ENCODE measurements at regions not wholly inside any gene's neighbourhood (a gene's known extent, or its start where the extent isn't known, plus 50 kb on each side); places are given as distances from the start of the nearest gene placed in this dataset.
"Not testable (repeated sequence)": the region's sequence is repeated elsewhere in the genome, so short reads cannot be mapped to it uniquely, and the experiment has no call there.

DNA sequence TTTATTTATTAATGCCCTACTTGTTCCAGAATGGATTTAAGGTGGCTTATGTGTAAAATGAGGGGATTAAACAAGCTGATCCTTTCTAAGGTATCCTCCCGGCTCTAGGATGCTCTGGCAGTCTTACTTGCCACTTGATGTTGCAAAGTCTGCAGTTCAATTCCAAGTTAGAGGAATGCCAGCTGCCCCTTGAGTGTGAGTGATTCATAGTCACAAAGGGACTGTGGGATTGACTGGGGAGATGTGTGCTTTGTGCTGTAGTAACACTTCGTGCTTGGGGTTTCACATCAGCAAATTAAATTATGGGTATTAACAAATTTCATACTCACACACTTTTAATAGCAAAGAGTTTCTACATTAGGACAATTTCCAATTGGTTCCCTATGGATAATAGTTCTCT is 550.8 kb upstream of the CADM1 start:
- 33% methylated on average over 1 of the region's 2 CpGs for WGBS (ENCODE audit: insufficient coverage)
- Histone ChIP-seq H3K4me3 (ENCODE audit: low read length) (no peak overlapping the region), H3K9me3 (replicated peaks; ENCODE audit: control insufficient read depth, low read depth, low read length) (no peaks in the 10 kb centered on the region), H3K36me3 (ENCODE audit: control insufficient read depth, insufficient read depth, low read length) (no peaks in the 10 kb centered on the region), H3K27ac (ENCODE audit: low read length) (no peak overlapping the region), H3K27me3 (ENCODE audit: control insufficient read depth, insufficient read depth, low read length) (peaks cover 9% of the 10 kb centered on the region), H3K4me1 (ENCODE audit: control insufficient read depth, insufficient read depth, low read length) (no peaks in the 10 kb centered on the region)
- no peak for DNase-seq

- 67% methylated on average over 3 of the region's 6 CpGs for WGBS (ENCODE audit: insufficient coverage)
- H3K4me3 ChIP-seq (ENCODE audit: low read length) = no peak overlapping the region
- H3K4me1 ChIP-seq (ENCODE audit: control insufficient read depth, insufficient read depth, low read length) = no peaks in the 10 kb centered on the region
- H3K36me3 ChIP-seq (ENCODE audit: control insufficient read depth, insufficient read depth, low read length) = no peaks in the 10 kb centered on the region
- no peak overlapping the region for H3K27ac ChIP-seq (ENCODE audit: low read length)
- H3K27me3 ChIP-seq (ENCODE audit: control insufficient read depth, insufficient read depth, low read length) = peaks cover 9% of the 10 kb centered on the region
- no peak for DNase-seq
- no peaks in the 10 kb centered on the region for H3K9me3 ChIP-seq (replicated peaks; ENCODE audit: control insufficient read depth, low read depth, low read length)
Observed at GRCh38 chr11:116053548-116053919, 549.3 kb upstream of the CADM1 start.

DNA sequence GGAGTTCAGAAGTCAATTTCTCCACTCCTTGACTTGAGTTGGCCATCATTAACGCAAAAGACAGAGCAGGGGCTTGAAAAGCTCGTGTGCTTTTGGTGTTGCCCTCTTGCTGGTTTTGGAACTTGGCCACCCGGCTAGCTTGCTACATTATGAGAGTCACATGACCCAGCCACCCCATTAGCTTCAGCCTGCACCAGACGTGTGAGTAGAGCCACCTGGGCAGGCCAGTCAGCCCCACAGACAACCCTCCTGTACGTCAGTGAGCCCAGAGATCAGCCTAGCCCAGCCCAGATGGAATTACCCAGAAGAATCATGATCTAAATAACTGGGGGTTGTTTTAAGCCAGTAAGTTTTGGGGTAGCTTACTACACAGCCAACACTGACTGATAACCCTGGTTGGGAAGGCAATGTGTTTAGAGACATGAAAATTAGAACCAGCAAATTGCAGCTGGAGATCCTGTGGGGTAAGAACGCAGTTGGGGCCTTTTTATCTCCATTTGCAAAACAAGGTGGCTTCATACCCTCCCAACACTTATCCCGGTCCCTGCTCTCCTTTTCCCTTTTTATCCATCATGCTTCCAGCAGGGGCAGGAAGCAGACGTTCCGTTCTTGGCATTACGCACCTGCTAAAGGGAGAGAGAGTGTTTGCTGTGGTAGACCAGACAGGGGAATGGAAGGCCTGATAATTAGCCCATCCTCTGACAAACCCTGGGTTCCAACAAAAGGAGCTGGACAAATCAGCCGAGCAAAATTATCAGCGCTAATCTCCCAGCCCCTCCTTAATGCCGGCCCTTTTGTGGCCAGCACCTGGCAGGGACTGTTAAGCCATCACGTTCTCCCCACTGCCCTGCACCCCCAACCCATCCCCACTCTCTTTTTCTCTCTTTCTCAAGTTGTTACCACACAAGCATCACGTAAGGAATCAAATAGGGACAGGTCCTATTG is 548.7 kb upstream of the CADM1 start:
- Histone ChIP-seq H3K9me3 (replicated peaks; ENCODE audit: control insufficient read depth, low read depth, low read length) (no peaks in the 10 kb centered on the region), H3K36me3 (ENCODE audit: control insufficient read depth, insufficient read depth, low read length) (no peaks in the 10 kb centered on the region), H3K4me3 (ENCODE audit: low read length) (no peak overlapping the region), H3K27ac (ENCODE audit: low read length) (no peak overlapping the region), H3K27me3 (ENCODE audit: control insufficient read depth, insufficient read depth, low read length) (peaks cover 9% of the 10 kb centered on the region), H3K4me1 (ENCODE audit: control insufficient read depth, insufficient read depth, low read length) (no peaks in the 10 kb centered on the region)
- 56% methylated on average over 7 of the region's 15 CpGs for WGBS (ENCODE audit: insufficient coverage)
- DNase-seq = no peak

DNA sequence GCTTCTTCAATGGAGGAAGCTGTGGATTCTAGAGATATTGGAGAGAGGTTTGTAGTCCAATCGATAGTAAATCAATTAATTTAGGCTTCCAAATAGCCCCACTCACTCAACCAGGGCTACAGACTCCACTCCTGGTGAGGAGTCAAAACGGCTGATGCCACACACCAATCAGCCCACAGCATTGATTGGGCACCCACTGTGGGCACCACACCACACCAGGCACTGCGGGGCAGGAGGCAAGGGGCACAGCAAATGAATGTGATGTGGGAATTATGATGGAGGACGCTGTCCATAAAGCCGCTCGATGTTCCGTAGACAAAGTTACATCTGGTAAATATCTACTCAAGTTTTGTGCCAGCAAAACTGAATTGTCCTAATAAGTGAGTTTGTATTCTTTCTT is 547.3 kb upstream of the CADM1 start:
- Histone ChIP-seq H3K4me3 (ENCODE audit: low read length) (no peak overlapping the region), H3K36me3 (ENCODE audit: control insufficient read depth, insufficient read depth, low read length) (no peaks in the 10 kb centered on the region), H3K4me1 (ENCODE audit: control insufficient read depth, insufficient read depth, low read length) (no peaks in the 10 kb centered on the region), H3K27ac (ENCODE audit: low read length) (no peak overlapping the region), H3K27me3 (ENCODE audit: control insufficient read depth, insufficient read depth, low read length) (peaks cover 9% of the 10 kb centered on the region), H3K9me3 (replicated peaks; ENCODE audit: control insufficient read depth, low read depth, low read length) (no peaks in the 10 kb centered on the region)
- no CpG with 5 or more reads among the region's 7 CpGs for WGBS (ENCODE audit: insufficient coverage)
- DNase-seq = no peak

- peaks cover 8% of the 10 kb centered on the region for H3K27me3 ChIP-seq (ENCODE audit: control insufficient read depth, insufficient read depth, low read length)
Observed at GRCh38 chr11:116049383-116049782, 545.2 kb upstream of the CADM1 start.

DNA sequence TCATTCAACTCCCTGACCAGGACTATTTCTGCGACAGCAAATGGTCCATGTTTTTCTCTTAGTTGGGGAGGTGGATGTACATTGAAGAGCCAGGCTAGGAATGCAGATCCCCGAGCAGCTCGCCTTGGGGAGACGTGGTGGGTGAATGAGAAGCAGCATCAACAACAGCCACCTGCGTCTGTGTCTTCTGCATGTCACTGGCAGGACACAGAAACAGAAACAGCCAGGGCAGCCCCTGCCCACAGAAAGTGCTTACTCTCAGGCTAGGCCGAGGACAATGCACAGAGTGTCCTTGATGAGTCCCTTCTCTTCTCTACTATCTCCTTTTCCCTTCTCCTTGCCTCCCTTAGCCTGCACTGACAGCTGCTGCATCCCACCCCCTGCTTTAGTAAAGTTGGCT is 541.9 kb upstream of the CADM1 start:
- peaks cover 3% of the 10 kb centered on the region for H3K27me3 ChIP-seq (ENCODE audit: control insufficient read depth, insufficient read depth, low read length)
- no peak overlapping the region for H3K4me3 ChIP-seq (ENCODE audit: low read length)
- no peaks in the 10 kb centered on the region for H3K4me1 ChIP-seq (ENCODE audit: control insufficient read depth, insufficient read depth, low read length)
- no peaks in the 10 kb centered on the region for H3K9me3 ChIP-seq (replicated peaks; ENCODE audit: control insufficient read depth, low read depth, low read length)
- WGBS (ENCODE audit: insufficient coverage) = 91% methylated on average over 5 of the region's 6 CpGs
- no peak overlapping the region for H3K27ac ChIP-seq (ENCODE audit: low read length)
- no peaks in the 10 kb centered on the region for H3K36me3 ChIP-seq (ENCODE audit: control insufficient read depth, insufficient read depth, low read length)
- DNase-seq = no peak

More at GRCh38 chr11:116049383-116049782, 545.2 kb upstream of the CADM1 start:
- no peaks in the 10 kb centered on the region for H3K9me3 ChIP-seq (replicated peaks; ENCODE audit: control insufficient read depth, low read depth, low read length)
- no peaks in the 10 kb centered on the region for H3K4me1 ChIP-seq (ENCODE audit: control insufficient read depth, insufficient read depth, low read length)
- no peak overlapping the region for H3K27ac ChIP-seq (ENCODE audit: low read length)
- no peak for DNase-seq
- no CpG with 5 or more reads among the region's 1 CpG for WGBS (ENCODE audit: insufficient coverage)
- H3K4me3 ChIP-seq (ENCODE audit: low read length) = no peak overlapping the region
- no peaks in the 10 kb centered on the region for H3K36me3 ChIP-seq (ENCODE audit: control insufficient read depth, insufficient read depth, low read length)

DNA sequence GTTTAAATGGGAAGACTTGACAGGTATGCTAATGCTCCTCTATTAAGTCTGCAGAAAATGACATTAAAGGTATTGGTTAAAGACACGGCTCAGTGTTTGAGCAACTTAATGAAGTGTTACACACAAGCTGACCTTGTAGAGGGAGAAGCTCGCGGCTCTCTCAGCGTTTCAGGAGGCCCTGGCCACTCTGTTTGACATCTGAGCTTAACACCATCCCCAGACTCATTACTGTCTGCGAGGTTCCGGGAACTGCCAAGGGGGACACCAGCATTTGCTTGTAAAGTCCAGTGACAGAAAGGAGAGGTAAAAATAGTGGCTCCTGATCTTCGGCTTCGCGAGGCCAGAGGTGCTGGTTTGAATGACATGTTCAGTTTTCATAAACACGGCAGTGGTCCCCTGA is 540.7 kb upstream of the CADM1 start:
- Histone ChIP-seq H3K27me3 (ENCODE audit: control insufficient read depth, insufficient read depth, low read length) (peaks cover 5% of the 10 kb centered on the region), H3K27ac (ENCODE audit: low read length) (no peak overlapping the region), H3K4me3 (ENCODE audit: low read length) (no peak overlapping the region), H3K4me1 (ENCODE audit: control insufficient read depth, insufficient read depth, low read length) (no peaks in the 10 kb centered on the region), H3K9me3 (replicated peaks; ENCODE audit: control insufficient read depth, low read depth, low read length) (no peaks in the 10 kb centered on the region), H3K36me3 (ENCODE audit: control insufficient read depth, insufficient read depth, low read length) (no peaks in the 10 kb centered on the region)
- WGBS (ENCODE audit: insufficient coverage) = 25% methylated on average over 5 of the region's 10 CpGs
- no peak for DNase-seq

DNA sequence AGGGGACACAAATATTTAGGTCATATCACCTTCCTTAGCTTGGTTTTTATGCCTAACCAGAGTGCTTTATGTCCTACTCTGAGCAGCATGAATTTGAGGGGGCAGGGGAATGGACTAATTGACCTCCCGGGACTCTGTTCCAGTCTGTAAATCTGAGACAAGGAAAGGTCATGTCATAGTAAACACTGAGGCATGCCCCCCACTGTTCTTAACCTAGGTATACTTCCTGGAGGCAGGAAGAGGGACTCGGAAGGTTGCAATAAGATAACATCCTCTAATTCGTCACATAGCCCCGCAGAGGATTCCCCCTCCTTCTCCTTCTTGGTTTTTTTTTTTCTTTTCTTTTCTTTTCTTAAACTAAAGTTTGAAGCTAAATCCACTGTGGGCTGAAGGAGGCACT is 540.3 kb upstream of the CADM1 start:
- H3K9me3 ChIP-seq (replicated peaks; ENCODE audit: control insufficient read depth, low read depth, low read length) = no peaks in the 10 kb centered on the region
- H3K4me1 ChIP-seq (ENCODE audit: control insufficient read depth, insufficient read depth, low read length) = no peaks in the 10 kb centered on the region
- H3K27ac ChIP-seq (ENCODE audit: low read length) = no peak overlapping the region
- peaks cover 5% of the 10 kb centered on the region for H3K27me3 ChIP-seq (ENCODE audit: control insufficient read depth, insufficient read depth, low read length)
- no CpG with 5 or more reads among the region's 4 CpGs for WGBS (ENCODE audit: insufficient coverage)
- no peak for DNase-seq
- no peak overlapping the region for H3K4me3 ChIP-seq (ENCODE audit: low read length)
- H3K36me3 ChIP-seq (ENCODE audit: control insufficient read depth, insufficient read depth, low read length) = no peaks in the 10 kb centered on the region

- no peak overlapping the region for H3K27ac ChIP-seq (ENCODE audit: low read length)
- H3K27me3 ChIP-seq (ENCODE audit: control insufficient read depth, insufficient read depth, low read length) = peaks cover 5% of the 10 kb centered on the region
- 71% methylated on average over 2 of the region's 2 CpGs for WGBS (ENCODE audit: insufficient coverage)
- no peak overlapping the region for H3K4me3 ChIP-seq (ENCODE audit: low read length)
- H3K4me1 ChIP-seq (ENCODE audit: control insufficient read depth, insufficient read depth, low read length) = no peaks in the 10 kb centered on the region
- H3K36me3 ChIP-seq (ENCODE audit: control insufficient read depth, insufficient read depth, low read length) = no peaks in the 10 kb centered on the region
- no peak for DNase-seq
- H3K9me3 ChIP-seq (replicated peaks; ENCODE audit: control insufficient read depth, low read depth, low read length) = no peaks in the 10 kb centered on the region
Observed at GRCh38 chr11:116043857-116044256, 539.6 kb upstream of the CADM1 start.

GRCh38 chr11:116043059-116043458 is 538.8 kb upstream of the CADM1 start:
- not testable (repeated sequence) for H3K27ac ChIP-seq (ENCODE audit: low read length); H3K4me1 ChIP-seq (ENCODE audit: control insufficient read depth, insufficient read depth, low read length); H3K27me3 ChIP-seq (ENCODE audit: control insufficient read depth, insufficient read depth, low read length); H3K9me3 ChIP-seq (replicated peaks; ENCODE audit: control insufficient read depth, low read depth, low read length); H3K36me3 ChIP-seq (ENCODE audit: control insufficient read depth, insufficient read depth, low read length); H3K4me3 ChIP-seq (ENCODE audit: low read length); DNase-seq
- no CpG with 5 or more reads among the region's 6 CpGs for WGBS (ENCODE audit: insufficient coverage)

All from muscle of leg (tissue), 3 donors.